ENCODE measurements at regions not wholly inside any gene's neighbourhood (a gene's known extent, or its start where the extent isn't known, plus 50 kb on each side); places are given as distances from the start of the nearest gene placed in this dataset.

GRCh38 chr3:94548581-94549316 lies 485.9 kb downstream of the NSUN3 start:
- DNase-seq (ENCODE audit: low read depth in 1 of 2, low spot score in 2 of 2) (peak in 1 of 2 experiments; percentile 47), FAIRE-seq (no peak)
- peak overlapping the region; percentile 28; the same call in 1 of the 2 replicates for H2BK5ac ChIP-seq (ENCODE audit: low read depth, low read length)
- H3K79me2 ChIP-seq (ENCODE audit: control insufficient read depth in 1 of 2, insufficient read depth in 2 of 2, low read length in 2 of 2) = no peaks in the 10 kb centered on the region
- ChIA-PET POLR2A (ENCODE audit: partially characterized antibody) (interaction anchor here (1.3 kb wide), 1 partner anchor 14 kb away, joined by 4 read pairs; no protein-coding TSS in a partner anchor), CTCF (ENCODE audit: partially characterized antibody) (interaction anchor here (0.6 to 2.0 kb wide), 9 partner anchors 10 to 563 kb away, joined by 3 to 7 read pairs (median 3); no protein-coding TSS in a partner anchor)
- H2BK20ac ChIP-seq (ENCODE audit: low read length) = 0 out of 2 replicates have a peak overlapping the region, but pooled peaks have one; percentile 61
- no peak overlapping the region for H2BK120ac ChIP-seq (replicated peaks; ENCODE audit: low read depth, low read length)
- H4K5ac ChIP-seq (ENCODE audit: insufficient read length, low read depth, low read length) = no peak overlapping the region
- peaks cover 0 to 3% of the 10 kb centered on the region in 2 experiments; a peak in 1 of 4 replicates for H3K9me3 ChIP-seq (ENCODE audit: insufficient read depth in 2 of 2, low read depth in 1 of 2, low read length in 1 of 2)
- no peak overlapping the region for H4K91ac ChIP-seq (replicated peaks; ENCODE audit: insufficient read length, low read length)
- no peaks in the 10 kb centered on the region for H3K23me2 ChIP-seq (ENCODE audit: low read depth, low read length)
- no peak overlapping the region for H3K18ac ChIP-seq (ENCODE audit: extremely low read depth, low read length)
- no peak overlapping the region for H3K4me3 ChIP-seq (ENCODE audit: extremely low read depth in 1 of 4, insufficient read depth in 2 of 4, low read depth in 3 of 4, low read length in 4 of 4)
- H2AK5ac ChIP-seq (ENCODE audit: low read depth, low read length) = no peak overlapping the region
- H3K9ac ChIP-seq (replicated peaks in 1 of 4; ENCODE audit: extremely low read depth in 1 of 4, low read depth in 3 of 4, low read length in 3 of 4) = no peak overlapping the region
- no peaks in the 10 kb centered on the region for H4K20me1 ChIP-seq (replicated peaks in 1 of 2; ENCODE audit: control insufficient read depth in 1 of 2, insufficient read depth in 2 of 2, low read length in 2 of 2)
- no peaks in the 10 kb centered on the region for H3K36me3 ChIP-seq (ENCODE audit: control insufficient read depth in 2 of 4, insufficient read depth in 4 of 4, low read length in 3 of 4)
- no peaks in the 10 kb centered on the region for H3K79me1 ChIP-seq (ENCODE audit: low read depth, low read length)
- H3K56ac ChIP-seq (replicated peaks; ENCODE audit: insufficient read length, low read depth, low read length) = no peak overlapping the region
- no peak overlapping the region for H2BK15ac ChIP-seq (ENCODE audit: low read length)
- no peak overlapping the region for H3K27ac ChIP-seq (ENCODE audit: low read depth, low read length)
- no peaks in the 10 kb centered on the region for H3K27me3 ChIP-seq (replicated peaks in 1 of 4; ENCODE audit: control insufficient read depth in 3 of 4, extremely low read depth in 1 of 4, insufficient read depth in 3 of 4, low read length in 3 of 4)
- WGBS, 2 experiments (ENCODE audit: extremely low coverage in 1 of 2, insufficient coverage in 1 of 2, insufficient read length in 1 of 2, insufficient replicate concordance in 2 of 2, low coverage in 1 of 2, low lambda C conversion rate in 2 of 2, missing lambda C conversion rate in 1 of 2) = 35% methylated on average over 1 of the region's 1 CpG; no CpG with 5 or more reads in 1 of the 2 experiments
- no peak overlapping the region for H3K4me2 ChIP-seq (ENCODE audit: insufficient read depth in 1 of 2, low read depth in 2 of 2, low read length in 2 of 2)
- H3K4ac ChIP-seq (replicated peaks; ENCODE audit: insufficient read length, low read depth, low read length) = no peak overlapping the region
- TF ChIP-seq CTCF (IDR thresholded peaks at IDR 0.05; ENCODE audit: control extremely low read depth in 1 of 3, insufficient read depth in 1 of 3, low read depth in 1 of 3, low read length in 3 of 3) (peak; percentile 28 to 62 (median 30)), RAD21 (IDR thresholded peaks at IDR 0.05 in 1 of 2, conservative IDR thresholded peaks at IDR 0.05 in 1 of 2; ENCODE audit: low read depth in 2 of 2, low read length in 2 of 2) (peak; percentile 35 to 40; a peak in 2 of 4 replicates), POLR2A (IDR thresholded peaks at IDR 0.05; ENCODE audit: control extremely low read depth in 1 of 2, low read depth in 2 of 2, low read length in 2 of 2) (no peak)
- H3K14ac ChIP-seq (ENCODE audit: insufficient read length) = no peak overlapping the region
- 0 out of 2 replicates have a peak overlapping the region, but pooled peaks have one; percentile 16 for H2AFZ ChIP-seq (ENCODE audit: low read length)
- no peak overlapping the region for H4K8ac ChIP-seq (ENCODE audit: extremely low read depth, insufficient read depth, low read length)
- 0 out of 2 replicates have a peak overlapping the region, but pooled peaks have one; percentile 13 for H2BK12ac ChIP-seq (ENCODE audit: low read depth, low read length)
- no peaks in the 10 kb centered on the region for H3K4me1 ChIP-seq (replicated peaks in 1 of 4; ENCODE audit: control insufficient read depth in 3 of 4, insufficient read depth in 4 of 4, low read length in 3 of 4)
- H3K23ac ChIP-seq (ENCODE audit: insufficient read length) = no peak overlapping the region

Data from H1 (cell line).